HuH-7 (cell line): ENCODE measurements at regions not wholly inside any gene's neighbourhood (a gene's known extent, or its start where the extent isn't known, plus 50 kb on each side); places are given as distances from the start of the nearest gene placed in this dataset.

ENCODE experiments used
- DNase-seq: peaks from one replicate; pipeline ENCODE4 v3.0.0; 2011; ENCODE audit warnings: low spot score

- no peak for DNase-seq
These were observed 156.9 kb downstream of the USP12 start for GRCh38 chr13:27014406-27015359.

DNA sequence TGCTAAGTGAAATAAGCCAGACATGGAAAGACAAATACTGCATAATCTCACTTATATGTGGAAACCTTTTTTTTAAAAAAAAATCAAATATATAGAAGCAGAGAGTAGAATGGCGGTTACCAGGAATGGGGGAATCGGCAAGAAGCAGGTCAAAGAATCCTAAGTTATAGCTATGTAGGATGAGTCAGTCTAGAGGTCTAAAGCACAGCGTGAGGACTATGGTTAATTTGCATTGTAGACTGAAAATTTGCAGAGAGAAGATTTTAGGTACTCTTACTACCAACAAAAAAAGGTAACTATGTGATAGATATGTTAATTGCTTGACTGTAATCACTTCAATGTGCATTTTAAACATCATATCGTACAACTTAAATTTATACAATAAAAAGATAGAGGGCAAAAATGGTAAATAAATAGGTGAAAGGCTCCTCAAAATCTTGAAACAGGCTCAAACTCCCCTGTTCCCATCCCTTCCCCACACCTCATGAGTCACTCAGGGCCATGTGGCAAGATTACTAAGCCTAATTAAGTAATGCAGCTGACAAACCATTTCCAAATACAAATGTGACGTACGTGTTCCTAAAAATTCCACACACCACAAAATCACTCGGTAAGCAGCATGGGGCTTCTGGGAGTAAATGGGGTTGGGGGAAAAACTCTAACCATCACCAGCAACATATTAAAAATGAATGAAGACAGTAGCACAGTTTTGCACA, 159.0 kb downstream of the USP12 start:
- DNase-seq: no peak

DNA sequence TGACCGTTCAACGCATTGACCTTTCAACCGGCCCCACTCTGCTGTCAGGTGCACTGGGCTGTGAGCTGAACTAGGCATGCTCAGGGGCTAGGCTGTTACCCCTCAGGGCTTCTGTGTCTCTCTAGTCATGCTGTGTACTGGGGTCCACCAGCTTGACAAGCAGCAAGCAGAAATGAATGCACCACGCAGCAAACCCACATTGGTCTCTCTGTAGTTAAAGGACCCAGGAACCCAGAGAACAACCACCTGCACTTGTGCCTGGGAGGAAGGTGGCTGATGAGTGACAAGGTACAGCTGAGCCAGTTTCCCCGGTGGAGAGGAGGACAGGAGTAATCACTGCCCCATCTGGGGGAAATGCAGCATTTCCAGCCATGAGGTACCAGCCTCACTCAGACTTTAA, 159.9 kb downstream of the USP12 start:
- no peak for DNase-seq

DNA sequence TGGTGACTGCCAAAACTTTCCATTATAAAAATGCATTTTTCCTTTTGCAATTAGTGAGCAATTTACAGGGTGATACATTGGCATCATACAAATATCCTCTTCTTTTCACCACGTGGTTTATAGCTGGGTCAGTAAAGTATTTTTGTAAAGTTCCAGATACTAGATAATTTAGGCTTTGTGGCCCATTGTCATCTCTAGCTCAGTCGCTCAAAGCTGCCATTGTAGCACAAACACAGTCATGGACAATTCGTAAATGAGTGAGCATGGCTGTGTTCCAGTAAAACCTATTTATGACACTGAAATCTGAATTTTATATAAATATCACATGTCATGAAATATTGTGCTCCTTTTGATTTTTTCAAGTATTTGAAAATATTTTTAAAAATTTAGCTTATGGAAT, 162.9 kb downstream of the USP12 start:
- no peak for DNase-seq

- no peak for DNase-seq
These were observed 164.4 kb downstream of the USP12 start for GRCh38 chr13:27007166-27007565.

DNA sequence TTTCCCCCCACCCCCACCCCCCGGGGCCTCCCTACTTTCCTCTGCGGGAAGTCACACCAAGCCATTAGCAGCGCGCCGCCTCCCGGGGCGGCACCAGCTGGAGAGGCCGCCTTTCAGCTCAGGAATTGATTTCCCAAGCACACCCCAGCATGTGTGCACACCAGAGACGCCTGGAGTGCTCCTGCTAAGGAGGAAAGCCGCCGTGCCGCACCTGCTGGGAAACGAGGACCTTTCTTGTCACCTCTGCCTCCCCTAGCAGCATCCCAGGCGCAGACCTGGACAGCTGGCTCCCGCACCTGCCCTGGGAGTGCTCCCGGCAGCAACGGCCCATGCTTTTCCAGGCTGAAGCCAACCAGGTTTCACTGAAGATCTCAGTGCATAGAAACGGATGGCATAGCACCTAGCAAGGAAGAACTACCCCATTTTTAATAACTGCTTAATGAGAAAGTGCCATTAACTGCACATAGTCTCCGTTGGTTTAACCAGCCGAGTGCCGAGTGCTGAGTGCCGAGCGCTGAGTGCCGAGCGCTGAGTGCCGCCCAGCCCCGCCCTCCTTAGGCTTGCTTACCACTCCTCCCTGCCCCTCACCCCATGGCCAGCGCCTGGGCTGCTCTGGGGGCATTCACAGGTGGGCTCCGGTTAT, 165.0 kb downstream of the USP12 start:
- peak; percentile 37 for DNase-seq

DNA sequence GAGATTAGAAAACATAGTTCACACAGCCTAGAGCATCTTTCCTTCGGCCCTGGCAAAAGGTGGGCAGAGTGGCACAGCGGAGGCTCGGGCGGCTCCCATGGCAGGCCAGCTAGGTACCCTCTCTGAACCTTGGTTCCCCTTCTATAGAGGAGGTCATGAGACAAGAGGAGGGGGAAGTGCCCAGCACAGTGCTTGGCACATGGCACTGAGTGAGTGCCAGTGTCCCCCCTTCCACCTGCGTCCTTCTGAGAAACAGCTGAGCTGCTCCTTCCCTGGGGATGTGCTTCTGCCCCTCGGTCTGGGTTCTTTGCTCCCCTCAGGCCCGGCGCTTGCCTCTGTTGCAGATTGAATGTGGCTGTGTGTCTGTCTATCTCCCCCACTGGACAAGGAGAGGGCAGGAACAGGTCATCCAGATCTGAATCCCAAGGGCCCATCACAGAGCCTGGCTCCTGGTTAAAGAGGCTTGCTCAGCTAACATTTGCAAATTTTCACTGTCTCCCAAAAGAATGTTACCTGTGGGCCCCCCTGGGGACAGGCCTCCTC, 165.6 kb downstream of the USP12 start:
- DNase-seq: no peak

GRCh38 chr13:27005556-27005955, 166.1 kb downstream of the USP12 start:
- DNase-seq: no peak

- DNase-seq: no peak
These were observed 166.7 kb downstream of the USP12 start for GRCh38 chr13:27004866-27005265.

DNA sequence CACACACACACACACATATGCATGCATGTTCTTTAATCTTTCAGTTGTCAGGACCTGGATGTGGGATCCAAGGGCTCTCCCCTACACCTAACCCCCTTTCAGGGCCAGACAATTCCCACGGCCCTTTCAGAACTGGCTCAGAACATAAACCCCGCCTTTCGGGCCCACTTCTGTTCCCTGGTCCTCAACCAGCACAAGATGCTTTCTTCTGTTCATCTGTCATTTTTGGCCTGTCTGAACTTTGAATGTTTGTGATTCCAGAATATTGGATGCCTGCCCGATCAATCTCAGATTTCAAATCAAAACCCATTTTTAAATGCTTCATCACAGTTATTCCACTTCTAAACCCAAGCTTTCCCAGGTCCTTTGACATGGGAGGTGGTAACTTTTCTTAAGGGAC, 167.3 kb downstream of the USP12 start:
- no peak for DNase-seq

DNA sequence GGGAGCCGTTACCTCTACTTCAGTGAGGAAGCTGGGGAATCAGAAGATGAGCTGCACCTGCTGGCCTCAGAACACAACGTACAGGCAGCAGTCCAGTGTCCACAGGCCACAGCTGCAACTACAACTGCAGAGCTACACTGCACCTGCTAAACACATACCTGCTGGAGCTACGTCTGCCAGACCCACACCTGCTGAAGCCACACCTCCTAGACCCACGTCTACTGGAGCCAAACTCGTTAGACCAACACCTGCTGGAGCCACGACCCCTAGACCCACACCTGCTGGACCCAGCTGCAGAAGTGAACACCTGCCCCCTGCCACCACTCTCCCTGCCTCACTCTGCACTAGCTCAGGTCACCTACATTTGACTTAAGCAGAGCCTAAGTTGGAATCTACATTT, 169.9 kb downstream of the USP12 start:
- no peak for DNase-seq

DNA sequence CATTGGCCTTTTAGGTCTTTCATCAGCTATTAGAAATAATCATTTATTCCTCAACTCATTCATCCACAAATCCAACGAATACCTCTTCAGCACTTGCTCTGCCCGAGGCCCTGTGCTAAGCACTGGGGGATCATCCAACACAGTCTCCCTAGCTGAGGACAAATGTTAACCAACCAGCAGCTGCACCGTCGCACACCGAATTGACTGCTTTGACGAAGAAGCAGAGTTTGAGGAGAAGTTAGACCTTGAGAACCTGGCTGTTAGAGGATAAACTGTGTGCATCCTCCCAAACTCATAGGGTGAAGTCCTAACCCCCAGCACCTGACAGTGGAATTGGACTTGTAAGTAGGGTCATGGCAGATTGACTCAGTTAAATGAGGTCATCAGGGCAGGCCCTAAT, 170.9 kb downstream of the USP12 start:
- DNase-seq: no peak

- no peak for DNase-seq
These were observed 172.1 kb downstream of the USP12 start for GRCh38 chr13:26999499-26999898.

DNA sequence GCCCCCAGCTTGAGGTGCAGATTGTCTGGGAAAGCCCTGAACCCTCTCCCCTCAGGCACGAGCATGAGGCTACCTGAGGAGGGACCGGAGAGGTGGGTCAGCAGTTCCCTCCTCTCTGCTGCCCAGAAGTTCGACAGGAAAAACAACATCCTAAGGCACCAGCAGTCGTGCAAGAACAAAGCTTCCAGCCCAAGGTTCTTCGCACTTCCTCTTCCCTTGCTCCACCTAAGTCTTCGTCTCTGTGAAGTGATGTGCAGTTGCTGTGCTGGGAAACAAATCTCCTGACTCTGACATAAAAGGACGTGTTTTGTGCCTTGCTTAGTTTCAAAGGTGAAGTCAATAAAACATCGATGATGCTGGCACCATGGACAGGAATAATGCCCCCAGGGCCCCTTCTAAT, 173.3 kb downstream of the USP12 start:
- DNase-seq: no peak

GRCh38 chr13:26996965-26997752, 174.5 kb downstream of the USP12 start:
- DNase-seq: no peak

- no peak for DNase-seq
These were observed 176.5 kb downstream of the USP12 start for GRCh38 chr13:26995159-26995558.

GRCh38 chr13:26993780-26994179, 177.8 kb downstream of the USP12 start:
- DNase-seq: no peak

DNA sequence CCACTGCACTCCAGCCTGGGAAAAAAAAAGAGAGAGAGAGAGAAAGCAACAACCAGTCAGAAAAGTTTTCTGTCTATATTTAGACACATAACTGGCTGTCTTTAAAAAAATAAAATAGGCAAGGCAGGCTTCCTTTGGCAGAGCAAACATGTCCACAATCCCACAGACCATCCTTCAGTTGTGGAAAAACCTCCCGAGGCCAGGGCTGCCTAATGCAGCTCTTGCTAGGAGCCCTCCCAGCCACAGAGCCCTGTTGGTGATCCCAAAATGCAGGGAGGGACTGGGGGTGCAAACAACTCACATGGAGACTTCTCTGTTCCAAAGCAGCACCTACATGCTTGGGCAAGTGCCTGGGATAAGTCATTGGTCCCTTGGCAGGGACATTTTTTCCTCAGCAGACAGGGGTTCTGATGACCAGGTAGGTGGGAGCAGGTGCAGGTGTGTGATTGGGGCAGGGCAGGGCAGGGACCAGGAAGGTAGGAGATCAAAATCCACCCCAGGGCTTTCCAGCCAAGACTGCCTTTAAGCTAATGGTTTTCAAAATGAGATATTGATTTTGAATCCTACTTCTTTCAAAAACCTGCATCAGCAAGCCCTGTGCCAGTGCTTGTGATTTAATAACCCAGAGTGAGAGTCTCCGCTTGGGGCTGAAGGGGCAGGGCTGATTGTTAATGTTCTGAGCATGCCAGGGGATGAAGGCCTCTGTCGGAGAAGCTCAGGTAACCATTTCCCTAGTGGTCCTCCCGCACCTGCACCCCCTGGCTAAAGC, 178.5 kb downstream of the USP12 start:
- DNase-seq: no peak

GRCh38 chr13:26991508-26992181, 180.0 kb downstream of the USP12 start:
- DNase-seq: no peak

GRCh38 chr13:26989957-26990713, 181.5 kb downstream of the USP12 start:
- no peak for DNase-seq
